Suprapubic skin (tissue), 4 donors: ENCODE measurements at regions not wholly inside any gene's neighbourhood (a gene's known extent, or its start where the extent isn't known, plus 50 kb on each side); places are given as distances from the start of the nearest gene placed in this dataset.

Source experiments
- DNase-seq, 2 donors: peaks; one replicate each; pipeline ENCODE4 v3.0.0-alpha.2; 2019; ENCODE audit warnings: low spot score in 2 of 2
- H3K27ac ChIP-seq: fragments of 200-600 bp; sonication (generic); one replicate; pipeline ENCODE4 v1.5.1; 2019
- H3K27me3 ChIP-seq: fragments of 200-600 bp; sonication (generic); one replicate; pipeline ENCODE4 v1.5.1; 2019
- H3K36me3 ChIP-seq: fragments of 200-600 bp; sonication (generic); one replicate; pipeline ENCODE4 v1.5.1; 2019
- H3K4me1 ChIP-seq: fragments of 200-600 bp; sonication (generic); one replicate; pipeline ENCODE4 v1.5.1; 2019
- H3K4me3 ChIP-seq: fragments of 200-600 bp; sonication (generic); one replicate; pipeline ENCODE4 v1.5.1; 2019; ENCODE audit warnings: mild to moderate bottlenecking
- H3K9me3 ChIP-seq: fragments of 200-600 bp; sonication (generic); one replicate; pipeline ENCODE4 v1.5.1; 2019
- EP300 ChIP-seq: sonication (generic); formaldehyde crosslinking; IDR thresholded peaks from one replicate; pipeline ENCODE4 v1.6.1; 2017; ENCODE audit warnings: antibody characterized with exemption
- POLR2A ChIP-seq, 2 donors: fragments of 450-650 bp; IDR thresholded peaks; one replicate each; pipeline ENCODE4 v1.6.1; 2017; ENCODE audit warnings: antibody characterized with exemption in 2 of 2, mild to moderate bottlenecking in 2 of 2, moderate library complexity in 2 of 2
- POLR2AphosphoS5 ChIP-seq, 3 donors: sonication (generic); formaldehyde crosslinking; IDR thresholded peaks; one replicate each; pipeline ENCODE4 v1.6.1; 2017; ENCODE audit warnings: antibody characterized with exemption in 3 of 3
- WGBS: methylation state at CpG from one replicate; pipeline ENCODE4 v1.1.5; 2018; 5-methylcytosine and 5-hydroxymethylcytosine counted together
- TF ChIP-seq, protein P1 (sequence below), 2 donors: fragments of 200-600 bp in 1 of 2; fragments of 450-650 bp in 1 of 2; sonication (generic) in 1 of 2; IDR thresholded peaks; one replicate each; pipeline ENCODE4 v1.5.1; 2016 to 2019; ENCODE audit warnings: antibody characterized with exemption in 2 of 2, mild to moderate bottlenecking in 1 of 2, moderate library complexity in 1 of 2

DNA sequence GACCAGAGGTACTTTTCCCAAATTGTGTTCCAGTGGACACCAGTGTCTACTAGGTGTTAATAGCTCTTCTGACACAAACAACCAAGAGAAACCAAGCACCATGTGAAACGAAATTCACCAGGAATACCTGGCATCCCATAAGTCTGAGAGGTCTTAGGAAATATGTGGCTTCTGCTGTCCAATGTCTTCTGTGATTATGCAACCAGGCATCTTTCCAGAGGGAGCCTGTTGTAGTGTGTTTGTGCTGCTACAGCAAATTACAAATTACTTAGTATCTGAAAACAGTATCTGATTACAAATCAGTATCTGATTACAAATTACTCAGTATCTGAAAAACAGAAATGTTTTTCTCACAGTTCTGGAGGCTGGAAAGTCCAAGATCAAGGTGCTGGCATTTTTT is 133.6 kb upstream of the NPVF start:
- Histone ChIP-seq H3K4me3 (no peak overlapping the region), H3K27me3 (no peaks in the 10 kb centered on the region), H3K9me3 (no peaks in the 10 kb centered on the region), H3K36me3 (no peaks in the 10 kb centered on the region), H3K4me1 (peaks cover 10% of the 10 kb centered on the region), H3K27ac (no peak overlapping the region)
- TF ChIP-seq POLR2AphosphoS5 (IDR thresholded peaks at IDR 0.05) (peak in 2 of 3 donors; percentile 32 to 43), EP300 (no peak)
- 16% methylated on average over 1 of the region's 1 CpG for WGBS
- DNase-seq, result peak in 1 of 2 donors; percentile 63

DNA sequence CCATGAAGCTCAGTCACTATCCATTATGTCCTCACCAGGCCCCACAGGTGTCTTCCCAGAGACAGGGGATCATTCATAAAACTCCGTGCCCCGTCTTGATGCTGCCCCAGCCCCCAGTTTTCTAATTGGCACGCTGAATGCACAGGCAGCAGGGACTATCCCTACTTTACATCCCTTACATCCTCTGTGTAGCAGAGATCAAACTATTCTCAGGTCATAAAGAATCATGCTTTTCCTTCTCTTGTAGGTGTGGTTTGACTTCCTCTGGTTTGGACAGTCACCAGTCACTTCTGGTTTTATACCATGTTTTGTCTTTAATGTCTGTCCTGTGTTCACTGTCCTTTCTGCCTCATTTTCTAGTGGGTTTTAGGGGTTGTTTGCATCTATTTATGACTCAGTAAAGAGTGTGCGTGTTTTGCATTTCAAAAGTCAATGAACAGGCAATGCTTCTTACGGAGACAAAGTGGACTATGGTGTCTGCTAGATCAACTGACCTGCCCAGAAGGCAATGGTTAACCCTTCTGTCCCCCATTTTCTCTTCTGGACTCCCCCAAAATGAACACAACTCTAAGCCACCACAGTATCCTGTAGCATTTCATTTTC is 140.4 kb upstream of the NPVF start:
- Histone ChIP-seq H3K27ac (no peak overlapping the region), H3K4me1 (peaks cover 11% of the 10 kb centered on the region), H3K4me3 (no peak overlapping the region), H3K9me3 (peaks cover 3% of the 10 kb centered on the region), H3K27me3 (no peaks in the 10 kb centered on the region), H3K36me3 (no peaks in the 10 kb centered on the region)
- TF ChIP-seq, protein P1, sequence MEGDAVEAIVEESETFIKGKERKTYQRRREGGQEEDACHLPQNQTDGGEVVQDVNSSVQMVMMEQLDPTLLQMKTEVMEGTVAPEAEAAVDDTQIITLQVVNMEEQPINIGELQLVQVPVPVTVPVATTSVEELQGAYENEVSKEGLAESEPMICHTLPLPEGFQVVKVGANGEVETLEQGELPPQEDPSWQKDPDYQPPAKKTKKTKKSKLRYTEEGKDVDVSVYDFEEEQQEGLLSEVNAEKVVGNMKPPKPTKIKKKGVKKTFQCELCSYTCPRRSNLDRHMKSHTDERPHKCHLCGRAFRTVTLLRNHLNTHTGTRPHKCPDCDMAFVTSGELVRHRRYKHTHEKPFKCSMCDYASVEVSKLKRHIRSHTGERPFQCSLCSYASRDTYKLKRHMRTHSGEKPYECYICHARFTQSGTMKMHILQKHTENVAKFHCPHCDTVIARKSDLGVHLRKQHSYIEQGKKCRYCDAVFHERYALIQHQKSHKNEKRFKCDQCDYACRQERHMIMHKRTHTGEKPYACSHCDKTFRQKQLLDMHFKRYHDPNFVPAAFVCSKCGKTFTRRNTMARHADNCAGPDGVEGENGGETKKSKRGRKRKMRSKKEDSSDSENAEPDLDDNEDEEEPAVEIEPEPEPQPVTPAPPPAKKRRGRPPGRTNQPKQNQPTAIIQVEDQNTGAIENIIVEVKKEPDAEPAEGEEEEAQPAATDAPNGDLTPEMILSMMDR (IDR thresholded peaks at IDR 0.05), result no peak
- TF ChIP-seq POLR2AphosphoS5 (IDR thresholded peaks at IDR 0.05), result no peak
- WGBS, result 86% methylated on average over 5 of the region's 5 CpGs
- no peak for DNase-seq

DNA sequence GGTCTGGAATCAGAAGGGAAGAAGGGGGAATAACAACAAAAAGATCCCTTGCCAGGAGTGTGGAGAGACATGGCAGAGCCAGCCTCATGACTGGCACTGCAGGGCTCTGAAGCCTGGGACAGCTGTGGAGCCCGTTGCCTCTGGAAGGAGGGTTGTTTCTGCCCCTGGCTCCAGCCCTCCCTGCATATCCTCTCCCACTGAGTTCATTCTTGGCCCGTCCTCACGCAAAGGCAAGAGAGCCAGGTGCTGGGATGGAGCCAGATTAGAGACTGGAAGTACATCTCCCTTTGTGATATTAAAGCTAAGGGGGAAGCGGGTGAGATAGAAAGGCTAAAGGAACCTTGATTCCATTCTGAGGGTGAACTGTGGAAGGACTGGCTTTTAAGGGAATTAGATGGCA is 141.5 kb upstream of the NPVF start:
- H3K9me3 ChIP-seq, result peaks cover 3% of the 10 kb centered on the region
- WGBS, result 40% methylated on average over 4 of the region's 4 CpGs
- H3K27me3 ChIP-seq, result no peaks in the 10 kb centered on the region
- H3K4me3 ChIP-seq, result no peak overlapping the region
- H3K27ac ChIP-seq, result no peak overlapping the region
- peaks cover 11% of the 10 kb centered on the region for H3K4me1 ChIP-seq
- no peaks in the 10 kb centered on the region for H3K36me3 ChIP-seq
- no peak for TF ChIP-seq EP300
- TF ChIP-seq POLR2A (IDR thresholded peaks at IDR 0.05), result no peak
- no peak for TF ChIP-seq POLR2AphosphoS5 (IDR thresholded peaks at IDR 0.05)
- TF ChIP-seq, protein P1 (IDR thresholded peaks at IDR 0.05), result no peak
- DNase-seq, result peak in 1 of 2 donors; percentile 63

DNA sequence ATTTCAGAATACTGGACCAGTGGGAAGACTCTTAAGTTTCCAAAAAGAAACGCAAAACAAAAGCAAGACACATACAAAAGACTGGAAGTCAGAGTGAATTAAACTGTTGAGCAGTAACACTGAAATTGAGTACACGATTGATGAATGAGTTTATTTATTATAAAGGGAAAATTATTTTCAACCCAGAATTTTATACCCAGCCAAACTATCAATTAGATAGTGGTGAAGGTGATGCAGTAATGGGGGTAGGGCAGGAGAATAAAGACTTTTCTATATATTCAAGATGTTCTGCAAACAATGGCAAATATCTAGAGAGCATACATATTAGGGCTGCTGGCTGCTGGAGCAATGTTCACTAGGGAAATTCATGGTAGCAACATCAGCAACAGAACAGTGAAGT is 143.7 kb upstream of the NPVF start:
- 93% methylated on average over 2 of the region's 2 CpGs for WGBS
- Histone ChIP-seq H3K4me3 (no peak overlapping the region), H3K4me1 (peaks cover 11% of the 10 kb centered on the region), H3K36me3 (no peaks in the 10 kb centered on the region), H3K27ac (no peak overlapping the region), H3K27me3 (no peaks in the 10 kb centered on the region), H3K9me3 (peaks cover 3% of the 10 kb centered on the region)
- TF ChIP-seq, protein P1 (IDR thresholded peaks at IDR 0.05), result no peak
- no peak for TF ChIP-seq EP300
- TF ChIP-seq POLR2AphosphoS5 (IDR thresholded peaks at IDR 0.05), result no peak
- no peak for TF ChIP-seq POLR2A (IDR thresholded peaks at IDR 0.05)
- DNase-seq, result no peak

DNA sequence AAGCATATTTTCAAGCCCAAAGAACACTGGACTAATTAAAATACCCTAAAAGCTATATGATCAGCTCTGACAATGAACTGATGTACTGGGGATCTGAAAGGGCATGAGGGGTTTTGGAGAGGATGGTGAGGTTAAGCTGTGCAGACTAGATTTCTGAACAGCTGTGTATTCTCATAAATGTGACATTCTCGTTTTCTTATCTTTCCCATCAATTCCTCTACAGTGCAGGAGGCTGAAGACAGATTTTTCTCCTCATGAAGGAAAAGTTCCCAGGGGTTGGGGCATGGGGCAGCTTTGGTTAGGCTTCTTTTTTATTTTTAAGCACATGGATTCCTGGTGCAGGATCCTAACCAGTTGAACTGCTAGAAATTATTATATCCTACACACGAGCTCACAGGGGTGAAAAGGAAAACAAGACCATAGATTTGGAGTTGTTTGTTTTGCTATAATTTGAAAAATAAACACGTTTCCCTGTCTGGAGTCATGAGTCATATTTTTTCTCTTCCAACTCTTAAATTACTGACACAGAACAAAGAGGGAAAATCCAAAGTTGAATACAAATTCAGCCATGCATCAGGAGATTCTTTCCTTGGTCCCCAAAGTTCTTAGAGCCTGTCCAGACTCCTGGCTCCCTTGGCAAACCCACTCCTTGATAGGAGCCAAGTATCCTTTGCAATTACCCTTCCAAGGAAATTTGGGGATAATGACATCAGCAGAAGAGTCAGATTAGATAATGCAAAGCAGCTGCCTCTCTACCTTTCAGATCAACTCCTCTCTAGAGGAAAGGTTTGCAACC is 147.7 kb upstream of the NPVF start:
- no peak for TF ChIP-seq POLR2A (IDR thresholded peaks at IDR 0.05)
- TF ChIP-seq POLR2AphosphoS5 (IDR thresholded peaks at IDR 0.05), result no peak
- TF ChIP-seq, protein P1 (IDR thresholded peaks at IDR 0.05), result no peak
- TF ChIP-seq EP300, result no peak
- no peak for DNase-seq
- Histone ChIP-seq H3K27ac (no peak overlapping the region), H3K27me3 (no peaks in the 10 kb centered on the region), H3K36me3 (no peaks in the 10 kb centered on the region), H3K4me3 (no peak overlapping the region), H3K4me1 (no peaks in the 10 kb centered on the region), H3K9me3 (peaks cover 3% of the 10 kb centered on the region)
- 12% methylated on average over 3 of the region's 3 CpGs for WGBS
